GM10266 (cell line): ENCODE measurements at regions not wholly inside any gene's neighbourhood (a gene's known extent, or its start where the extent isn't known, plus 50 kb on each side); places are given as distances from the start of the nearest gene placed in this dataset.

Source experiments
- DNase-seq: peaks from one replicate; pipeline ENCODE4 v3.0.0; 2012; ENCODE audit errors: extremely low spot score
- TF ChIP-seq, protein P1 (sequence below): IDR thresholded peaks from 2 replicates; pipeline ENCODE4 v1.5.1; 2012; ENCODE audit warnings: mild to moderate bottlenecking, low read depth; ENCODE audit not compliant: control insufficient read depth, insufficient read depth; ENCODE audit errors: missing control alignments

DNA sequence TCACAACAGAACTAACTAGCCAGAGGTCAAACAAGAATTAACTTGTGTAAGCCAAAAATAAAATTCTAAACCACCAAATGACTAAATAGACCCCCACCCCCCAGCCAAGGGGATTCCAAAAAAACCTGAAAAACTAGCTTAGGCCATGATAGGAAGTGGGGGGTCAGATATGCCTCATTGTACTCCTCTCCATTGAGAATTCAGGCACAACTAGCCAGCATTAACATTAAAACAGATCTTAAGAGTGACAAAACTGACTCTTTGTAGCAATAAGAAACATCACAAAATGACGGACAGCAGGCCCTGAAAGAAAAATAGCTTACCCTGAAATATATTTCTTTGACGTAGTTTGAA is 103.0 kb upstream of the ETV3 start:
- no peak for DNase-seq
- TF ChIP-seq, protein P1, sequence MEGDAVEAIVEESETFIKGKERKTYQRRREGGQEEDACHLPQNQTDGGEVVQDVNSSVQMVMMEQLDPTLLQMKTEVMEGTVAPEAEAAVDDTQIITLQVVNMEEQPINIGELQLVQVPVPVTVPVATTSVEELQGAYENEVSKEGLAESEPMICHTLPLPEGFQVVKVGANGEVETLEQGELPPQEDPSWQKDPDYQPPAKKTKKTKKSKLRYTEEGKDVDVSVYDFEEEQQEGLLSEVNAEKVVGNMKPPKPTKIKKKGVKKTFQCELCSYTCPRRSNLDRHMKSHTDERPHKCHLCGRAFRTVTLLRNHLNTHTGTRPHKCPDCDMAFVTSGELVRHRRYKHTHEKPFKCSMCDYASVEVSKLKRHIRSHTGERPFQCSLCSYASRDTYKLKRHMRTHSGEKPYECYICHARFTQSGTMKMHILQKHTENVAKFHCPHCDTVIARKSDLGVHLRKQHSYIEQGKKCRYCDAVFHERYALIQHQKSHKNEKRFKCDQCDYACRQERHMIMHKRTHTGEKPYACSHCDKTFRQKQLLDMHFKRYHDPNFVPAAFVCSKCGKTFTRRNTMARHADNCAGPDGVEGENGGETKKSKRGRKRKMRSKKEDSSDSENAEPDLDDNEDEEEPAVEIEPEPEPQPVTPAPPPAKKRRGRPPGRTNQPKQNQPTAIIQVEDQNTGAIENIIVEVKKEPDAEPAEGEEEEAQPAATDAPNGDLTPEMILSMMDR, result no peak

DNA sequence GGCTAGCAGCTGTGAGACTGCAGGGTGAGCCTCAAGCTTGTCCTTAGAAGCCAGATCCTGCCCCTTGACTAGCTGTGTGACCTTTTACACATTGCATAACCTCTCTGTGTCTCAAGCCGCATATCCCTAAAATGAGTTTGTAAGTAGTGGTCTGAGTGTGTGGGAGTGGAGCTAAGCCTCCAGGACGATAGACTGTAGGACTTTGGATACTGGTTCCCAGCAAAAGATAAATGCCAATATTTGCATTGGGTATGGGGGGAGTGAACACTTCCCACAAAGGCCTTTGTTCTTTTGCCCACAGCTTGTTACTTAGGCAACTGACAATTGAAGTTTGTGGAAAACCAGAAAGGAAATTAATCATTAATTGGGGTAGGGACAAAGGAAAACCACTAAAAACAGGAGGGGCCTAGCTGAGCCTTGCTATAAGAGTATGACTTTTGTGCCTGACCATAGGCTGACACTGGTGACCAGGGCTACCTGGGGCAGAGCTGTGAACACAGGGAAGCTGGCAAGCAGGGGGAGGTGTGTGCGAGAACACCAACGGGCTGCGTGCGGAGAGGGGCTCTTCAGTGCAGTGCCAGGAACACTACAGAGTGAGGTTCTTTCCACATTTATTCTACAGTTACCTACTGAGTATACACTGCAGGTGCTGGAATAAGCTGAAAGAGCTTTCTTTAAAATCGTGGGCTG is 102.4 kb upstream of the ETV3 start:
- TF ChIP-seq, protein P1, result no peak
- DNase-seq, result no peak

GRCh38 chr1:157239936-157240335 is 101.7 kb upstream of the ETV3 start:
- no peak for DNase-seq
- TF ChIP-seq, protein P1, result no peak

DNA sequence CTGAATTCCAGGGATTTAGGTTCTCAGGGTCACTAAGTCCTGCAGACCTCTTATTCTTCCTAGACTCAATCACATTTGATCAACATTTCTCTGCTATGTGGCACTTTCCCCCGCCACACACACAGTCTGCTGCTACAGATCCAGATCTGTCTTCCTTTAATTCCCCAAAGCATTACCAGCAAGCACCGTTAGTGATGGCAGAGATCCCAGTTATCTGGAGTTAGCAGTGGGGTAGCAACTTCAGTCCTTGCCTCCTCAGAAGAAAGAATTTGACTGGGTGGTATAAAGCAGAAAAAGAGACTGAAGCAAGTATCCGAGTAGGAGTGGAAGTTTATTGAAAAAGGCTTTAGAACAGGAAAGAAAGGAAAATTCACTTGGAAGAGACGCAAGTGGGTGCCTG is 100.4 kb upstream of the ETV3 start:
- no peak for DNase-seq
- TF ChIP-seq, protein P1, result no peak

DNA sequence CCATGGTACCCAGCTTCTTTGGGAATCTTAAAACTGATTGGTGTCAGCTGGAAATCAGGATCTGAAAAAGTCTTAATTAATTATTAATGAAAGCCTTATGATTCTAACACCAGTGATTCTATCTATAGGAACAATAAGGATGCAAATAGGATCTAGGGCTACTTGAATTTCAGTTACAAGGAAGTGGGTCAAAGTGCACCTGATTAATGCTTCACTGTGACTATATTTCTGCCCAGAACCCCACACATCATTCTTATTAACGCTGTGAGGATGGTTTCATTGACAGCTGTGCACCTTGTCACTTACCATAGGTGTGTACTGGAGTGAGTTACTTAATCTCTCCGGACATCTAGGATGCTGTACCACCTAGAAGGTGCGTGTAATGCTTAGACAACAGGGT is 99.8 kb upstream of the ETV3 start:
- no peak for DNase-seq
- TF ChIP-seq, protein P1, result no peak

DNA sequence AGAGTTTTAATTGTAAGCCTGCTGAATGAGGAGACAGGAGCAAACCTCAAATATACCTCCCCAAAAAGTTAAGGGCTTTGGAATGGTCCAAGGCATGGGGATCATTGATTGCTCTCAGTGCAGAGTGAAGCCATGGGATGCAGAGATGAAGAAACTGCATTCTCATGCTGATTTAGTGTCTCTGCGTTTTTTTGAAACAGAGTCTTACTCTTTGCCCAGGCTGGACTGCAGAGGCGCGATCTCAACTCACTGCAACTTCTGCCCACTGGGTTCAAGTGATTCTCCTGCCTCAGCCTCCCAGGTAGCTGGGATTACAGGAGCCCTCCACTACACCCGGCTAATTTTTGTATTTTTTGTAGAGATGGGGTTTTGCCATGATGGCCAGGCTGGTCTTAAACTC is 99.3 kb upstream of the ETV3 start:
- no peak for DNase-seq
- TF ChIP-seq, protein P1, result no peak

DNA sequence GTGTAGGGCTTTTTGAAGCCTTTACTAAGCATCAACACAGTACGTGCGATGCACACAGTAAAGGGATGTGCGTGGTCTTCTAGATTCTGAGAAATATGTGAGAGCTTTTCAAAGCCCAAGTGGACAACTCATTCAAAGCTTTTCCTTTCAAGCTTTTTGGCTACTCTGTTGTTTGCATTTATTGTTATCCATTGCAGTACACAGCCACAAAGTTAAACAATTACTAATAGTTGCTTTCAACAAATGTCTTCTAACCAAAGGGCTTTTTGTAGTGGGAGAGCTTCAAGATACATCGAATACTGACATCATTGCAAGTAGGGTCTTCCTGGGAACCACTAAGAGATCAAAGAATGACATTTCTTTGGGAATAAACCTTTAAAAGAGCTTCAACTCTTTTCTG is 97.9 kb upstream of the ETV3 start:
- TF ChIP-seq, protein P1, result no peak
- DNase-seq, result no peak
